Transverse colon (tissue), 4 donors: ENCODE measurements at regions not wholly inside any gene's neighbourhood (a gene's known extent, or its start where the extent isn't known, plus 50 kb on each side); places are given as distances from the start of the nearest gene placed in this dataset.

Experiments
- DNase-seq: peaks from one replicate; pipeline ENCODE4 v3.0.0-alpha.2; 2019
- H3K27ac ChIP-seq, 4 donors: fragments of 200-600 bp; sonication (generic); 2 replicates each; pipeline ENCODE4 v1.5.1; 2016 to 2018; ENCODE audit warnings: inconsistent platforms in 4 of 4
- H3K27me3 ChIP-seq: fragments of 200-600 bp; sonication (generic); 2 replicates; pipeline ENCODE4 v1.5.1; 2017; ENCODE audit warnings: inconsistent platforms
- H3K36me3 ChIP-seq, 4 donors: fragments of 200-600 bp; sonication (generic); 2 replicates each; pipeline ENCODE4 v1.5.1; 2017 to 2019; ENCODE audit warnings: inconsistent platforms in 4 of 4
- H3K4me1 ChIP-seq, 4 donors: fragments of 200-600 bp; sonication (generic); 2 replicates each; pipeline ENCODE4 v1.5.1; 2017 to 2020; ENCODE audit warnings: inconsistent platforms in 4 of 4
- H3K4me3 ChIP-seq, 4 donors: fragments of 200-600 bp; sonication (generic); 1 replicate in 1 of 4; 2 replicates in 3 of 4; pipeline versions ENCODE4 v1.5.1 to v1.6.1; 2017 to 2019; ENCODE audit warnings: inconsistent platforms in 4 of 4
- H3K9me3 ChIP-seq, 2 donors: fragments of 200-600 bp; sonication (generic); 2 replicates each; pipeline ENCODE4 v1.5.1; 2017 to 2019; ENCODE audit warnings: inconsistent platforms in 2 of 2
- EP300 ChIP-seq: sonication (generic); formaldehyde crosslinking; IDR thresholded peaks from one replicate; pipeline ENCODE4 v1.6.1; 2017; ENCODE audit warnings: antibody characterized with exemption, low read depth
- POLR2A ChIP-seq: fragments of 450-650 bp; IDR thresholded peaks from one replicate; pipeline ENCODE4 v1.6.1; 2016; ENCODE audit warnings: antibody characterized with exemption, mild to moderate bottlenecking, moderate library complexity
- POLR2AphosphoS5 ChIP-seq, 3 donors: sonication (generic); formaldehyde crosslinking; IDR thresholded peaks; one replicate each; pipeline ENCODE4 v1.6.1; 2016; ENCODE audit warnings: antibody characterized with exemption in 3 of 3
- WGBS, 2 donors: methylation state at CpG; one replicate each; pipeline ENCODE4 v1.1.5; 2018; ENCODE audit warnings: low coverage in 1 of 2; 5-methylcytosine and 5-hydroxymethylcytosine counted together
- in situ Hi-C, 4 donors: fragments of 200-750 bp; cut with MboI; loops; one replicate each; pipeline versions ENCODE4 v1.15.0 to v1.15.1; 2017; ENCODE audit warnings: low sequenced_read_pairs in 3 of 4, low pct_ligation_motif_present in 1 of 4, low pct_unique_long_range_greater_than_20kb in 1 of 4
- intact Hi-C: fragments of 100-400 bp; cut with DNase I; formaldehyde crosslinking; loops from one replicate; pipeline ENCODE4 v1.15.1; 2023; ENCODE audit warnings: low total_unique reads
- TF ChIP-seq, protein P1 (sequence below), 5 experiments: fragments of 200-600 bp in 3 of 5; fragments of 450-650 bp in 2 of 5; sonication (generic) in 3 of 5; IDR thresholded peaks; 1 replicate in 2 of 5; 2 replicates in 3 of 5; pipeline ENCODE4 v1.5.1; 2016 to 2017; ENCODE audit warnings: antibody characterized with exemption in 5 of 5, inconsistent platforms in 3 of 5, mild to moderate bottlenecking in 2 of 5, moderate library complexity in 1 of 5

DNA sequence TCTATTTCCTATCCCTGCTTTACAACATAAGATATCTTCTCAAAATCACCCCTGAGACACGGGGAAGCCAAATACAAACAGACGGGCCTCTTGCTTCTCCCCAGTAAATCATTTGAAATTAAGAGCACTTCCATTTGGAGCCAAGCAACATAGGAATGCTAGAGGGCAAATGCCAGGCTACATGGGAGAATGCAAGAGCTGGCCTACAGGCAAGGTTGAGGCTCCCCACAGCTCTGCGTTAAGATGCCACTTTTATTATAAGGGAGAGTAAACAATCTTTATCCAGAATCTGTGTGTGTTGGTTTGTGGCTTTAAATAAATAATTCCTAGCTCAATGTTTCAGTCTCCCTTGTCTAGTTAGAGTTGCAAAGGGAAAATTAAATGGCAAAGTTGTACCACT is 305.1 kb upstream of the KCNH8 start:
- DNase-seq, result no peak
- in situ Hi-C loops (no loop called here), intact Hi-C loops (no loop called here)
- no peak overlapping the region for H3K27ac ChIP-seq
- WGBS, 2 donors, result 60% methylated on average over 1 to 3 of the region's 3 CpGs
- H3K27me3 ChIP-seq, result no peaks in the 10 kb centered on the region
- TF ChIP-seq POLR2AphosphoS5 (IDR thresholded peaks at IDR 0.05) (no peak), POLR2A (no peak), EP300 (no peak)
- TF ChIP-seq, protein P1, sequence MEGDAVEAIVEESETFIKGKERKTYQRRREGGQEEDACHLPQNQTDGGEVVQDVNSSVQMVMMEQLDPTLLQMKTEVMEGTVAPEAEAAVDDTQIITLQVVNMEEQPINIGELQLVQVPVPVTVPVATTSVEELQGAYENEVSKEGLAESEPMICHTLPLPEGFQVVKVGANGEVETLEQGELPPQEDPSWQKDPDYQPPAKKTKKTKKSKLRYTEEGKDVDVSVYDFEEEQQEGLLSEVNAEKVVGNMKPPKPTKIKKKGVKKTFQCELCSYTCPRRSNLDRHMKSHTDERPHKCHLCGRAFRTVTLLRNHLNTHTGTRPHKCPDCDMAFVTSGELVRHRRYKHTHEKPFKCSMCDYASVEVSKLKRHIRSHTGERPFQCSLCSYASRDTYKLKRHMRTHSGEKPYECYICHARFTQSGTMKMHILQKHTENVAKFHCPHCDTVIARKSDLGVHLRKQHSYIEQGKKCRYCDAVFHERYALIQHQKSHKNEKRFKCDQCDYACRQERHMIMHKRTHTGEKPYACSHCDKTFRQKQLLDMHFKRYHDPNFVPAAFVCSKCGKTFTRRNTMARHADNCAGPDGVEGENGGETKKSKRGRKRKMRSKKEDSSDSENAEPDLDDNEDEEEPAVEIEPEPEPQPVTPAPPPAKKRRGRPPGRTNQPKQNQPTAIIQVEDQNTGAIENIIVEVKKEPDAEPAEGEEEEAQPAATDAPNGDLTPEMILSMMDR (IDR thresholded peaks at IDR 0.05), result no peak
- no peak overlapping the region for H3K4me3 ChIP-seq
- no peaks in the 10 kb centered on the region for H3K36me3 ChIP-seq
- no peaks in the 10 kb centered on the region for H3K9me3 ChIP-seq
- H3K4me1 ChIP-seq, result no peaks in the 10 kb centered on the region

DNA sequence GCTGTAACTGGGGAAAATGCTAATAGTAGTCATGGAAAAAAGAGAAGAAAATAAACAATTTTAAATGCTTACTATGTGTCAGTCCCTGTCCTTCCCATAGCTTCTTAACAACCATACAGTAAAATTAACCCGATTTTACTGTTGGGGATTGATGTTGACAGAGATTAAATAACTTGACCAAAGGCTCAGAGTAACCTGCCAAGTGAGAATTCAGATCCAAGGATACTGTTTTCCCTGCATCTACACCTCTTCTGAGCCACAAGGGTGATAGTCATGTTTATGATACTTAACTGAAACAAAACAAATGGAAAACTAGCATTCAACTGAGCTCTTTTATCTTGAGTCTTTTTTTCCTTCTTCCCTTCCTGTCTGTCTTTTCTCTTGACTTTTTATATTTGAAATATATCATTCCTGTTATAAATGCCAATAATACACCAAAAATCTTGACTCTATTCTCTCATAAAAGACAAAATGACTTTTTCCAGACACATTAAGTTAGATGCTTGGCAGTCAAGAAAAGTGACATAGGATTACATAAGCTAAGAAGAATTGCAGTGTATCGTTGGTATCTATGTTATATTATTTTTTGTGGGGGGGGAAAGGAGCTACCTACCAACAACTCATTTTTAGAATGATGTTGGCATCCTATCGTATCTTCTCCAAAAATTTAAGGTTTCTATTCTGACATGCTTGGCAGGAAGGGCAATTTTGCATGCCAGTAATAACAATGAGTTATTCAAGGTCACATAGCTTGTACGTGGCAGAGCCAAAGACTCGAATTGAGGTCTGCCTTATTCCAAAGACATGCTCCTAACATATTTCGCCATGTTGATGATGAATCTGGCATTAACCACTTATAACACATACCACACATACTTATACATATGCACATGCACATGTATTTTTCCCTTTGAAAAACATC is 306.6 kb upstream of the KCNH8 start:
- Histone ChIP-seq H3K27ac (no peak overlapping the region), H3K4me3 (no peak overlapping the region), H3K27me3 (no peaks in the 10 kb centered on the region), H3K36me3 (no peaks in the 10 kb centered on the region), H3K9me3 (no peaks in the 10 kb centered on the region), H3K4me1 (no peaks in the 10 kb centered on the region)
- 57 to 58% methylated on average over 2 to 6 of the region's 6 CpGs for WGBS, 2 donors
- intact Hi-C loops (no loop called here), in situ Hi-C loops (no loop called here)
- TF ChIP-seq EP300 (no peak), POLR2A (no peak), POLR2AphosphoS5 (IDR thresholded peaks at IDR 0.05) (no peak)
- TF ChIP-seq, protein P1 (IDR thresholded peaks at IDR 0.05), result no peak
- no peak for DNase-seq

DNA sequence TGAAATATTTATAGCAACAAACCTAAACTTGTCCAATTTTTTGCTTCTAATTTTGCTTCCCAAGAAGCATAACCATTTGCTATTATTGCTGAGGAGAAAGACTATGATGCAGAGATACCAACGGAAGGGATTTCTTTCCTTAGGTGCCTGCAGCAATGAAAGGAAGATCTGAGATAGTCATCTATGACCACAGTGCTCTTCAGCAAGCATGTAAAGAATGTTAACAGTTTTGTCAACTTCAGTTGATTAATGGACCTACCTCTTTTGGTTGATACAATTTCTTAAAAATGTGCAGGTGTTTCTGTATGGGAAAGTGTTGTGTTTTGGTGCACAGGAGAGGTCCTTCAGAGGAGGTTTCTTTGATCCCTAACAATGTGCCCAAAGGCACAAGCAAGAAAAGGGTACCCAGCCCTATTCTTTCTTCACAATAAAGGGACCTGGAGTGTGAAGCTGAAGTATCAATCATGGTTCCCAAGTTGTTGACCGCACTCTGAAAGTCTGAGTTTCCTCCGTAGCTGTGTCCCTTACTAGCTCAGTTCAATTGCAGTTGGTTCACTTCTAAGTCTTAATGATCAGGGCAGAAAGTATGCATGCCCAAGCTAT is 307.7 kb upstream of the KCNH8 start:
- in situ Hi-C loops, result no loop called here
- Histone ChIP-seq H3K36me3 (no peaks in the 10 kb centered on the region), H3K27me3 (no peaks in the 10 kb centered on the region), H3K9me3 (no peaks in the 10 kb centered on the region), H3K4me3 (no peak overlapping the region), H3K4me1 (no peaks in the 10 kb centered on the region), H3K27ac (no peak overlapping the region)
- intact Hi-C loops, result no loop called here
- TF ChIP-seq POLR2A (no peak), EP300 (no peak), POLR2AphosphoS5 (IDR thresholded peaks at IDR 0.05) (no peak)
- TF ChIP-seq, protein P1 (IDR thresholded peaks at IDR 0.05), result no peak
- no peak for DNase-seq
- 88% methylated on average over 1 to 3 of the region's 3 CpGs for WGBS, 2 donors

DNA sequence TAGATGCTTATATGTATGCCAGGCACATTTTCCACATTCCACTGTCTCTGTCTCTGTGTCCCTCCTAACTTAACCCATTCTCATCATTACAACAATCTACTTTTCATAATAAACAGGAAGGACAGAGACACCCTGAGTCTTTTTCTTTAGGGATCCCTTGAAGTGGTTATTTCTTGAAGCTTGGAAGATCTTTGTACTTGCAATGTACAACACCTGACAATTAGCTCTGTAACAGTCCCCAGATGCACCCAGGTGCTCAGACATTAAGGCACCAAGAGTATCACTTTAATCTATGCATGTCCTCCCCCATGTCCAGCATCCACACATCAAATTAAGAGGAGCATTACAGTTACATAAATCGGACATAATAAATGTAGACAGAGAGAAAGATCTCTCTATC is 309.6 kb upstream of the KCNH8 start:
- no peaks in the 10 kb centered on the region for H3K36me3 ChIP-seq
- H3K4me3 ChIP-seq, result no peak overlapping the region
- no peaks in the 10 kb centered on the region for H3K4me1 ChIP-seq
- H3K27ac ChIP-seq, result no peak overlapping the region
- no peak for DNase-seq
- H3K27me3 ChIP-seq, result no peaks in the 10 kb centered on the region
- in situ Hi-C loops, result no loop called here
- intact Hi-C loops, result no loop called here
- H3K9me3 ChIP-seq, result no peaks in the 10 kb centered on the region
- WGBS, 2 donors, result 85% methylated on average over 1 of the region's 1 CpG; no CpG with 5 or more reads in 1 of the 2 donors
- TF ChIP-seq EP300 (no peak), POLR2AphosphoS5 (IDR thresholded peaks at IDR 0.05) (no peak), POLR2A (no peak)
- TF ChIP-seq, protein P1 (IDR thresholded peaks at IDR 0.05), result no peak
